ENCODE measurements at regions not wholly inside any gene's neighbourhood (a gene's known extent, or its start where the extent isn't known, plus 50 kb on each side); places are given as distances from the start of the nearest gene placed in this dataset.

- Histone ChIP-seq H3K4me3 (replicated peaks in 1 of 4; ENCODE audit: control extremely low read depth in 1 of 4, insufficient read depth in 1 of 4, low read depth in 3 of 4, low read length in 4 of 4) (no peak overlapping the region), H3K9me3 (ENCODE audit: control insufficient read depth, insufficient read depth, low read depth, low read length) (no peaks in the 10 kb centered on the region), H3K79me2 (ENCODE audit: control insufficient read depth, insufficient read depth, low read length) (no peaks in the 10 kb centered on the region), H3K36me3 (ENCODE audit: control insufficient read depth, insufficient read depth, low read length) (no peaks in the 10 kb centered on the region), H3K4me1 (ENCODE audit: control insufficient read depth, extremely low read depth, insufficient read depth, low read length) (no peaks in the 10 kb centered on the region), H3K4me2 (ENCODE audit: extremely low read depth, insufficient read depth, low read length) (no peak overlapping the region), H3K27me3 (ENCODE audit: control insufficient read depth, insufficient read depth, low read length) (no peaks in the 10 kb centered on the region), H4K20me1 (ENCODE audit: control insufficient read depth, extremely low read depth, insufficient read depth, low read length) (no peaks in the 10 kb centered on the region), H2AFZ (ENCODE audit: low read length) (no peak overlapping the region), H3K9ac (ENCODE audit: insufficient read depth, low read length) (no peak overlapping the region), H3K27ac (ENCODE audit: insufficient read depth, low read length) (no peak overlapping the region)
- no peak for DNase-seq (ENCODE audit: low read depth in 2 of 2)
- TF ChIP-seq EZH2 (IDR thresholded peaks at IDR 0.05; ENCODE audit: low read length, missing control alignments) (no peak), CTCF (conservative IDR thresholded peaks at IDR 0.05 in 1 of 2, IDR thresholded peaks at IDR 0.05 in 1 of 2; ENCODE audit: low read depth in 1 of 2, low read length in 2 of 2) (no peak)
Measured at GRCh38 chr4:81592701-81593100, 121.0 kb upstream of the RASGEF1B start.

DNA sequence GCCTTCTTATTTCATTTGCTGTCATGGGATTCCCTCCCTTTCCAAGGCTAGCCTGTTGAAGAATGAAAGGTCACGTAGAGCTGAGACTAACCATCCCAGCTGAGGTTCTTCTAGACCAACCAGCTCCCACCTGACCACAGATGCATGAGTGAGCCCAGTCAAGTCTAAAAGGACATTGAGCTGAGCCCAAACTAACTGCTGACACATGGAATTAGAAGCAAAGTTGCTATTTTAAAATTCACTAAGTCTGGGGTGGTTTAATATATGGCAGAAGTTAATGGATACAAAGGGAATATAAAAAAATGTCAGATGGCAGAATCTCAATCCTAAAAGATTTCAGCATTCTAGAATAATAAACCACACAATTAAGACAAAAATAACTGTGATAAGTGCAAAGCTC is 118.9 kb upstream of the RASGEF1B start:
- Histone ChIP-seq H2AFZ (ENCODE audit: low read length) (no peak overlapping the region), H3K79me2 (ENCODE audit: control insufficient read depth, insufficient read depth, low read length) (no peaks in the 10 kb centered on the region), H3K4me3 (replicated peaks in 1 of 4; ENCODE audit: control extremely low read depth in 1 of 4, insufficient read depth in 1 of 4, low read depth in 3 of 4, low read length in 4 of 4) (no peak overlapping the region), H3K27ac (ENCODE audit: insufficient read depth, low read length) (no peak overlapping the region), H4K20me1 (ENCODE audit: control insufficient read depth, extremely low read depth, insufficient read depth, low read length) (no peaks in the 10 kb centered on the region), H3K27me3 (ENCODE audit: control insufficient read depth, insufficient read depth, low read length) (no peaks in the 10 kb centered on the region), H3K9ac (ENCODE audit: insufficient read depth, low read length) (no peak overlapping the region), H3K9me3 (ENCODE audit: control insufficient read depth, insufficient read depth, low read depth, low read length) (no peaks in the 10 kb centered on the region), H3K36me3 (ENCODE audit: control insufficient read depth, insufficient read depth, low read length) (no peaks in the 10 kb centered on the region), H3K4me2 (ENCODE audit: extremely low read depth, insufficient read depth, low read length) (no peak overlapping the region), H3K4me1 (ENCODE audit: control insufficient read depth, extremely low read depth, insufficient read depth, low read length) (no peaks in the 10 kb centered on the region)
- DNase-seq (ENCODE audit: low read depth in 2 of 2), result no peak
- TF ChIP-seq EZH2 (IDR thresholded peaks at IDR 0.05; ENCODE audit: low read length, missing control alignments) (no peak), CTCF (conservative IDR thresholded peaks at IDR 0.05 in 1 of 2, IDR thresholded peaks at IDR 0.05 in 1 of 2; ENCODE audit: low read depth in 1 of 2, low read length in 2 of 2) (no peak)

GRCh38 chr4:81589262-81589661 is 117.6 kb upstream of the RASGEF1B start:
- Histone ChIP-seq H3K36me3 (ENCODE audit: control insufficient read depth, insufficient read depth, low read length) (no peaks in the 10 kb centered on the region), H3K4me2 (ENCODE audit: extremely low read depth, insufficient read depth, low read length) (no peak overlapping the region), H3K9ac (ENCODE audit: insufficient read depth, low read length) (no peak overlapping the region), H3K9me3 (ENCODE audit: control insufficient read depth, insufficient read depth, low read depth, low read length) (no peaks in the 10 kb centered on the region), H3K4me3 (replicated peaks in 1 of 4; ENCODE audit: control extremely low read depth in 1 of 4, insufficient read depth in 1 of 4, low read depth in 3 of 4, low read length in 4 of 4) (no peak overlapping the region), H3K27me3 (ENCODE audit: control insufficient read depth, insufficient read depth, low read length) (no peaks in the 10 kb centered on the region), H2AFZ (ENCODE audit: low read length) (no peak overlapping the region), H3K79me2 (ENCODE audit: control insufficient read depth, insufficient read depth, low read length) (no peaks in the 10 kb centered on the region), H4K20me1 (ENCODE audit: control insufficient read depth, extremely low read depth, insufficient read depth, low read length) (no peaks in the 10 kb centered on the region), H3K27ac (ENCODE audit: insufficient read depth, low read length) (no peak overlapping the region), H3K4me1 (ENCODE audit: control insufficient read depth, extremely low read depth, insufficient read depth, low read length) (no peaks in the 10 kb centered on the region)
- TF ChIP-seq CTCF (conservative IDR thresholded peaks at IDR 0.05 in 1 of 2, IDR thresholded peaks at IDR 0.05 in 1 of 2; ENCODE audit: low read depth in 1 of 2, low read length in 2 of 2), result no peak
- DNase-seq (ENCODE audit: low read depth in 2 of 2), result no peak
